ENCODE measurements at regions not wholly inside any gene's neighbourhood (a gene's known extent, or its start where the extent isn't known, plus 50 kb on each side); places are given as distances from the start of the nearest gene placed in this dataset.

DNA sequence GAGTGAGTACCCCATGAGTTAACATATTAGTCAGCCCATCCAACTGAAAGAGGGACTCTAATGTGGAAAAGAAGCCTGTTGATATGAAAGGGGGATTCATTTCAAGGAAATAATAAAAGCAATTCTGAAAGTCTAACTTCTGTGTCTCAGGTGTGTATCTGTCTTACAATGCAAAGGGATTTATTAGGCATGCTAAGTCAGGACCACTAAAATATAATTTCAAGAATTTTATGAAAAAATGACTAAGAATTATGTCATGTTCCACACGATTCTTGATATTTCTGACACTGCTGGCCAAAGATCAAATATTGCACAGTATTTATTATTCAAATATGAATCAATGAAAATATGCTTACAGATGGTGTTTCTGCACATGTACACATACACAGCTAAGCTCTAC lies 130.8 kb downstream of the KLF12 start:
- no peak for DNase-seq (ENCODE audit: low read depth in 2 of 2)

DNA sequence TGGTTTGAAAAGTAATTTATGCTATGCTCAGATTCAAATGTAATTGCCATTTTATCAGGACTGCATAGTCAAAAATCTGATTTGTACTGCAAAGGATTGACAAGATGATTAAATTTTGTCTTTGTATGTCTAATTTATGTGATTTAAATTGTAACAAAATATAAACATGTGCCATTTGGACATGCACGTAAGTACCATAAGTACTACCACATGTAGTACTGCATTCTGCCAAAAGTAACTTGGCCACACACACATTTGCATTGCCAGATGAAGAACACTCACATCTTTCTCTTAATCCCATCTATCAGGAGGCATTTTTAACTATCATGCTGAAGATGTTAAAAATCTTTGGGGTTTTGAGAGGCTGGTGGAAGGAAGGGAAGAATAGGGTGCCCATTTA lies 133.3 kb downstream of the KLF12 start:
- no peak for DNase-seq (ENCODE audit: low read depth in 2 of 2)

DNA sequence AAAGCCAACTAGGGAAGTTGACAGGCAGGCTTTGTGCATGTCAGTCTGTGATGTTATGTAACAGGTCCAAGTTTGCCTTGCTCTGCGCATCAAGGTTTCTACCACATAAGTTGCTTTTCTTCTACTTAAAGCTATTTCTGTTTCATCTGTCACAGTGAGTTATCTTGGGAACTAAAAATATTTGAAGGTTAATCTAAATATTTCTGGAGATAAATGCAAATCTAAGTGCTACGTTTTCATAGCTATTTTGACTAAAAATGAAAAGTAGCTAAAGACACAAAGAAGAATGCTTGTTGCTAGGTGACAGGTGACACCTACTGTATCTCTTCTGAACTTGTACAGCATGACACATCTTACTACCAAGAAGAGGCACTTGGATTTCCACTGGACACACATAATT lies 135.6 kb downstream of the KLF12 start:
- DNase-seq (ENCODE audit: low read depth in 2 of 2): no peak

DNA sequence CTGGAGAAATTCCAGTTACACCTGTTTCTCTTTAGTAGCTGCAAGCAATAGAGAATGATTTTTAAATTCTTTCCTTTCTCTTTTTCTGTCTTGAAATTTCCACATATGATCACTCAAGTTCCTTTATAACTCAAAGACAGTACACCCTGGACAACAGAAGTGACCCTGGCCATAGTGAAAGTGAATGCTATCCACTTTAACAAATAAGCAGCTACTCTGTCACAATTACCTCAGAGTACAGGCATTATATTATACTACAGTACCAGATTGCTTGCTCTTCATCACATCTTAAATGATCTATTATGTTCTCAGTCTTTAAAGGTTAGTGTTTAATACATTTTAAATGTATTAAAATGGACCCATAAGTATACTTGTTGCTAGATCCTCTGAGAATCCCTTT lies 136.2 kb downstream of the KLF12 start:
- DNase-seq (ENCODE audit: low read depth in 2 of 2): no peak

DNA sequence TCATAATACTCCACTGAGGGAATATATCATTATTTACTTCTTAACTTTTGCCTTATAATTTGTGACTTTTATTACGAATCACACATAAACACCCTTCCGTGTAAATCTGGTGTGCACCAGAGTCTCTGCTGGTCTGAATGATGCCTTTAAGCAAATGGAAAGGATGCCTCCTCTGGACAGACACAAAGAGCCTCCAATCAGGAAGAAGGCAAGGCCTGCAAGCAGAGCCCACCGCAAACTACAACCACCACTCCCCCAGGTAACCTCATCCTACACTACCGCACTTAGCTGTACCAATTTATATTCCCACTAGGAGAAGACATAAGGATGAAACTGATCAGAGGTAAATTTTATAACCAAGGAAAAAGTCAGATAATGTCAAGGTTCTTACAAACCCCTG lies 137.6 kb downstream of the KLF12 start:
- DNase-seq (ENCODE audit: low read depth in 2 of 2): no peak

DNA sequence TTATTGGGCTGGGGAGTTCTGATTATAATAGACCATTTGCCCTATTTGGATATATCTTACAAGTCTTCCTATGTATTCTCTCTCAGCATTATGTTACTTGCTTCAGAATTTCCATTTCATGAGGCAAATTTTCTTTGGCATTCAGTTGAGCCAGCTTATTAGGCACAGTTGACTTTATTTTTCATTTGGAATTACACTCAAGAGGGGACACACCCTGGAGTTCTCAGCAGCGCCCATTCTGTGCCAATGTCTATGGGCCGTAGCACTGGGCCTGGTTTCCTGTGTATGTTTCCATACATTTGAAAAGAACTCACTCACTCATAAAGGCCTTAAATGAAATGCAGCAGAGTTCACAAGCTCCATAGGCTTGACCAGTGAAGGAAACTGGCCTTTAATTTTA lies 138.5 kb downstream of the KLF12 start:
- DNase-seq (ENCODE audit: low read depth in 2 of 2): no peak

DNA sequence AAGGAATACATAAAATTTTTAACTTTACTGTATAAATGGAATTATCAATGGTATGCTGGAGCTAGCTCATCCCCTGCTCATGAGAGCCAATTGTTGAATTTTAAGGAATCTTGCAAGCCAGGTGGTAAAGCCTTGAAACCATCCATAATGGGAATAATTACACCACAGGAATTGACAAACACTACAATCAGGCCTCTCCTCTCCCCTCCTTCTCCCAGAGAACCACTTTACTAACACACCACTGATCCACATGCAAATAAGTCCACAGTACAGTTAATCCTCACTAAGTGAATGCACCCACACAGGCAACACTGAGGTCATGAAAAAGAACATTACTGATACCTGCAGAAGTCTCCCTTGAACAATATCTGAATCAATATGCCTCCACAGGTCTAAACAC lies 140.5 kb downstream of the KLF12 start:
- DNase-seq (ENCODE audit: low read depth in 2 of 2): no peak

DNA sequence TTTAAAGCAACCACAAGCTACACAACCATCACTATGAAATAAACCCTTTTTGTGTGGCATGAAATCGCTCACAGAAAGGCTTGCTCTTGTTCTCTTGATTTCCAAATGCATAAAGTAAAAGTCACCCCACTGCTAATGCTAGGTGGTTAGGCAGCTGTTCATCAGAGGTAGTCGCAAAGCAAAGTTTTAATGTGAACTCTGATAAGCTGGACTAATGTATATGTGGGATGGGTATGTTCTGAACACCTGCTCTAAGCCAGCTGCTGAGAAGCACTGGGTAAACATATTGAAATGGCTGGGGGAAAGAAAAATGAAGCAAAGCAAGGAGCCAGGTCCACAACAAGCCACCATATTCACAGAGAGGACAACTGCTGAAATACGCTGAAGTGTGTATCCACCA lies 142.3 kb downstream of the KLF12 start:
- no peak for DNase-seq (ENCODE audit: low read depth in 2 of 2)

DNA sequence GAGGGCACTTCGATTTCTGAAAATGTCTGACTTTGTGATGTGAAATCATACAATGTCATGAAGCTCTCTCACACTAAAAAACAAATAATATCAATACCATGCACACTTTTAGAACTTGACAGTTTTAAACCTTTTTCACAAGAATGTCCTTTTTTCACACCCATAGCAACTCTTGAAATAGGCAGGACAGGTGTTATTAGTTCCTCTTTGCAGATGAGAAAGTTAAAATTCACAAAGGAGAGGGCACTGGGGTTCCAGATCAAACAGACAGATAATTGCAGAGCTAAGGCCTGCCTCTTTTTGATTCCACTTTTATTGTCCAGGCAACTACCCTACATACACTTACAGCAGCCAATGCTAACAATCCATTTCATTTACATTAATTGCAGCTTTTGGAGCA lies 142.8 kb downstream of the KLF12 start:
- no peak for DNase-seq (ENCODE audit: low read depth in 2 of 2)

DNA sequence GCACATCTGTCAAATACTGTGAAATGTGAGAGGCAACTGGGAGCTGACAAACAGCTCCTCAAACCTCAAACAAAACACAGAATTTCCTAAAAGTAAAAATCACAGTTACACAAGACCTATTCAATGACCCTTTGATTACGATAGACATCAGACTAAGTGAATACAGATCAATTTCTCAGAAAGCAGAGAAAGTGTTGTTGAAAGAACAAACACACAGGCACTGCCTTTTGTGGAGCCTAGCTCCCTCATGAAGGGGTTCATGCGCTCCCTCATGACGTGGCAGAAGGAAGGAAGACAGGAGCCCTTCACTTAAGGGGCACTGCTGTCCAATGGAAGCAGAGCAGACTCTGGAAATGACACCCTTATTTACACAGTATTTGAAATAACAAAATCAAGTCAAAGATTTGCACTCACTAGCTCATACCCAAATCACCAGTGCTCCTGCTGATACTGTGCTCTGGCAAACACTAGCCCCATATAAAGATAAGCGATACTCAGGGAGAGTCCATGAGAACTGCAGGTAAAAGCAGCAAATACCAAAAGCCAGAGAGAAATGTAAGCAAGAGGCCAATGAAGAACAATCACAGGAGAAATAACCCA lies 144.9 kb downstream of the KLF12 start:
- no peak for DNase-seq (ENCODE audit: low read depth in 2 of 2)

DNA sequence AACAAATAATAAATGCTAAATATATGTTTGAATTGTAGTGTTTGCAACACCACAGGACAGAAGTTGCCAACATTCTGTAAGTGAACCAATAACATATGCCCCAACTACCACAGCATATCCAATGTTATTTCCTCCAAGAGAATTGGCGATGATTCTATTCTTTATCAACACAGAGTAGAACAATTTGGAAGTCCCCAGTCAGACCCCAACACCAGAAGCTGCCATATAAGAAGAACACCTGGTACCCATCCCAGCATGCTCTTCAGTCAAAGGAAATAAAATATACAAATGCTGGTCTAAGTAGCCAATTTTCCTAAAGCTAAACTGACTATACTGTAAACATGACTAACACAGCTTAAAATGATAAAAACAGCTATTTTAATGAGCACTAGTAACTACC lies 145.7 kb downstream of the KLF12 start:
- DNase-seq (ENCODE audit: low read depth in 2 of 2): no peak

DNA sequence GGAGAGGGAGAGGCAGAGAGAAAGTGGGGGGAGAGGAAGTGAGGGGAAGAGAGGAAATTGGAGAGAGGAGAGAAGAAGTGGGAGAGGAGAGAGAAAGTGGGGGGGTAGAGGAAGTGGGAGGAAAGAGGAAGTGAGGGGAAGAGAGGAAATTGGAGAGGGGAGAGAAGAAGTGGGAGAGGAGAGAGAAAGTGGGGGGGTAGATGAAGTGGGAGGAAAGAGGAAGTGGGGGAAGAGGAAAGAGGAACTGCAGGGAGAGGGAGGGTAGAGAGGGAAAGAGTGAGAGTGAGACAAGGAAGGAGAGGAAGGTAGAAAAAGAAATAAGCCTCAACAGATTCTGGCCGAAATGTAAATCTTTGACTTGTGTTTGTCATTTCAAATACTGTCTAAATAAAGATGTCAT lies 146.6 kb downstream of the KLF12 start:
- DNase-seq (ENCODE audit: low read depth in 2 of 2): no peak

DNA sequence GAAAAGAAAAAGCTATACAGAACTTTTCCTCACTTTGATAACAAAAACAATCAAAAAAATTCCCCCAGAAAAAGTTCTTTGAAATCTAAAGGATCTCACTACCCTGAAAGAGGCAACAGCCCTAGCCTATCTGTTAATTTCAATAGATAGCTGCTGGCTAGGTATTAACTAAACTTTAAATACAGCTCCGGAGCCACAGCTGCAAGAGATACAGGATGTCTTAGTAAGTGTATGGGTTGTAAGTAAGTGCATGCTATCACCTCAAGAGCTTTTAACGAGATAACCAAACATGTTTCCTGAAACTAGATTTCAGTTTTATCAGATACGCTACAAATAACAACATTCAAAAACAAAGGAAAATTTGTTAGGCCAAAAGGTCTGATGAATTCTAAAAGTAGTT lies 148.4 kb downstream of the KLF12 start:
- DNase-seq (ENCODE audit: low read depth in 2 of 2): no peak

DNA sequence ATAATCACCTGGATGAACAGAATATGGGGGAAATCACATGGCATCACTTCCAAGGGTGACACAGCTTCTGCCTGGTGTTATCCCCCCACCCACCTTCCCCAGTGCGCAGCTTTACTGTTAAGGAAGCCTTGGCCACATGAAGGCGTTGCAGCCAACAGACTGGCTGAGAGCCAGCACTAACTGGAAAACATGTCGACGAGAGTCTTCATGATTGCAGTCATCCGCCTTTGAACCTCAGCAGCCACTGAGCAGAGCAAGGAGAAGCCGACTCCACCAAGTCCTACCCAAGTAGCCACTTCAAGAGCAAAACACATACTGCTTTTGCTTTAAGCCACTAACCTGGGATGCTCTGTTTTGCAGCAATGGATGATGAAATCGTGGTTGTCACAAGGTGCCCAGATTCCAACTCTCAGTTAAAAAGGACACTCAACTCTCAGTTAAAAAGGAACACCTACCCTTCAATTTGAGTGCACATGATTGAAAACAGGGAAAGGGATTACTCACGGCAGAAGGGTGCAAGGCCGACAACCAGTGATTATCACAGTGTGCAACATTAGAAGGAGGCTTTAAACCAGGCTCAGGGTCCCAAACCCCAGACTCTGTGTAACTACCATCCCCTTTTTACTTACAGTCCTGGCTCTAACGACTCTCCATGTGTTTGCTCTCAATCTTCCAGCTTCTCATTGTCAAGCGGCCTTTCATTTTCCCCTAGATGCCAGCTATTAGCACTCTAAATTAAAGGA lies 149.1 kb downstream of the KLF12 start:
- DNase-seq (ENCODE audit: low read depth in 2 of 2): peak; percentile 44 to 72

DNA sequence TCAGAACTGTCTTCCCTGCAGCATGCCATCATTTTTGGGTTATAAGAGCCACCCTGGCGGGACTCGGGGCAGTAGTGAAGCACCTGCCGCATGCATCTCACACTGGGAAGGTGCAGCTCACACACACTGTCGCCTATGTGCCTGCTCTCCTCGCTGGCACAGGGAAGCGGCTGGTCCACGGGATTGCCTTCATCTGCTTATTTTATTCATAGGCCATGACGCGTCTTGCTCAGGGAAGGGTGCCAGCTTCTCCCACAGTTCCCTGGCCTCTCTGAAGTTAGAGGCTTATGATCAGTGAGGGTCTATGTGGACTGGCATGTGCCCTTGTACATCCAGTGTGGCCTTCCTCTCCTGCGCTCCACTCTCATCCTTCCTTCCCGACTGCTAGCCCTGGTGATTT lies 150.0 kb downstream of the KLF12 start:
- no peak for DNase-seq (ENCODE audit: low read depth in 2 of 2)

DNA sequence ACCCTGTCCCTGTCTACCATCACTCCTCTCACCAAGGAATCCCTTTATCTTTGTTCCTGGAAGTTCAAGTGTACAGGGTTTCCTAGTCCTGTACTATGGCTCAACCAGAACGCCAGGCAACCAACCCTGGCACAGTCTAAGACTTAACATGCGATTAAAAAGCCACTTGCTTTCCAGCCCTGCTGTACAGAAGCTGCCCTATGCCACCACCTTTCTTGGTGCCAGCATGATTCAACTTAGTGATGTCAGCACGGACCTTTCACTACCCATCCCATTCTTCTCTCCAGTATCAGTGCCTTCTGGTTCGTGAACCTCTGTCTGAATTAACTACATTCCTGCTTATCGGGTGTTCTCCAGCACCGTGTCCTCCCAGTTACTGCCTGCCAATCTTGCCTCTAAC lies 151.1 kb downstream of the KLF12 start:
- no peak for DNase-seq (ENCODE audit: low read depth in 2 of 2)

DNA sequence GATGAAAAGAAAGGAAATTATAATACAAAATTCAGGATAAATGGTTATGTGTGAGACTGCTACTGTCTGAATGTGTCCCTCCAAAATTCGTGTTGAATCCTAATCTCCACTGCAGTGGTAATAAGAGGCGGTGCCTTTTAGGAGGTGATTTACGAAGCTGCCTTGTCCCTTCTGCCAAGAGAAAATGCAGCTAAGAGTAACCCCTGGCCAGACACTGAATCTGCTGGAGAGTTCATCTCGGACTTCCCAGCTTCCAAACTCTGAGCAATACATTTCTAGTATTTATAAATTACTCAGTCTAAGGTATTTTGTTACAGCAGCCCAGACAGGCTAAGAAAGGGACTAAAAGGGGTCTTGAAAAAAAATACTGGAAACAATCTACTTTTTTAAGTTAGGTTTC lies 152.6 kb downstream of the KLF12 start:
- no peak for DNase-seq (ENCODE audit: low read depth in 2 of 2)

DNA sequence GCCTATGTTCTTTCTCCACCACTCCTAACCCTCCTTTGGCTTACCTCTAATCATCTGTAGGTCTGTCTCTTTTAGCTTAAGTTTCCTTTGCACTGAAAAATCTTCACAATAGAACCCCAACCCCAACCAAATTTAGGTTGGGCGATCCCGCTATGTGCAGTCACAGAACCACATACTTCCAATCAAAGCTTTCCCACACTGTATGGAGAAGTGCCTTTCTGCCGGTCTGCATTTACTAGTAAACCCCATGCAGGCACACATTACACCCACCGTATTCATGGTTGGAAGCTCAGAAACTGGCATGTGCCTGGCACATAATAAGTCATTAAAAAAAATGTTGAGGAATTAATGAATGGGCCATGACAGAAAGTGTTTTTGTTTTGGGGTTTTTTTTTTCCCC lies 158.4 kb downstream of the KLF12 start:
- no peak for DNase-seq (ENCODE audit: low read depth in 2 of 2)

DNA sequence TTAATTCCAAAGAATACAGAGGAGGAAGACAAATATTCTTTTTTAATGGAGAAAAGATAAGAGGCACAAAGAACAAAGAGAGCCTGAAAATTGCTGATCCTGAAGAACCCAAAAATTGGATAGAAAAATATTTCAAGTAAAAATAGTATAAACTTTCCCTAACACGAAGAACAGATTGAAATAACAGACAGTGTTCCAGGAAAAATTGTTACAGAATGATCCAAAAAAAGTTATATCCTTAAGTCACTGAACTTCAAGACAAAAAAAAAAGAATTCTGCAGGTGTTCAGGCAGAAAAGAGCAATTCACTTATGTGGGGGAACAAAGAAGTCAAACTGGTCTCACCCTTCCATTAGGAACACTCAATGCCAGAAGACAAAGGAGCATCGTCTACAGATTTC lies 160.2 kb downstream of the KLF12 start:
- no peak for DNase-seq (ENCODE audit: low read depth in 2 of 2)

DNA sequence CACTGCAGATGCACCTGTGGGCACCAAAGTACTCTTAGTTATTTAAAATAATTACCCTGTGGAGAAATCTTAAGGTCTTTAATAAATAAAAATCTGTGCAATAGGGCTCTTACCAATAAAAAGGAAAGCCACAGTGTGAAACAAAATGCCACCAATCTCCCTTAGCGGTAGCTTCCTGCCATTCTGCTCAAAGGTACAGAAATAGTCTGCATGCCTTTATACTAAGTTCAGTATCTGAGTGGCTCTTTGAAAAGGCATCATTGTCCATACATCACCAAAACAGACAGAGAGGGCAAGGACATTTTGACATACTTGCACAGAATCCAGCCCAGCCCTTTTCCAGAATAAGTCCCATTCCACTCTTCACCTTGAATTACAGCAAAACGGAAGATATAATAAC lies 161.0 kb downstream of the KLF12 start:
- DNase-seq (ENCODE audit: low read depth in 2 of 2): no peak

DNA sequence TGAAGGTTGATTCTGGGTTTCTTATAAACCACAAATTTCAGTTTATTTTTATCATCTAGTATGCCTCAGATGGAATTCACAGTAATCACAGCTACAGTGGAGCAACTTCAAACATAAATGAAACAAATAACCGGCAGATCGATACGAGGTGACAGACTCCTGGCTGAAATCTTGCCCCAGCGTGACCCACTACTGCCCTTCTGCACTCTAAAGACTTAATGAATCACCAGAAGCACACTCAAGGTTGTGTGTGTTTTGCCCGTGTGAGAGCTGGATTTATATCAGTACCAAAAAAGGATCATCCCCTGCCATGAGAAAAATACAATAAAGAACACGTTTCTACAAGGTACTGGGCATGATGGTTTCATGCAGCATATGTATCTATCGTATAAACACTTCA lies 161.7 kb downstream of the KLF12 start:
- DNase-seq (ENCODE audit: low read depth in 2 of 2): no peak

DNA sequence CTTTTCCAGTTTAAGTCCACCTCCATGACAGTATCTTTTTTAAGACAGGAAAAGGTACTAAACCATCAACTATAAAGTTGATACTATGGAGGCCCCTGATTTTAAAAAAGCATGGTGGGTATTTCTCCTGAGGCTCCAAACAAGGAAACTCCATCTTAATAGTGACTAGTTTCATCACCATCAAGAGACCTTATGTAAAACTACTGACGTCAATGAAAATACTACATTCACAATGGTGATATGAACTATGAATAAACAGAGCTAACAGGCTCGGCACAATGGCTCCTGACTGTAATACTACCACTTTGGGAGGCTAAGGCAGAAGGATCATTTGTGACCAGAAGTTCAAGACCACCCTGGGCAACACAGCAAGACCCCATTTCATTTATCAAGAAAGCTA lies 162.7 kb downstream of the KLF12 start:
- DNase-seq (ENCODE audit: low read depth in 2 of 2): no peak

DNA sequence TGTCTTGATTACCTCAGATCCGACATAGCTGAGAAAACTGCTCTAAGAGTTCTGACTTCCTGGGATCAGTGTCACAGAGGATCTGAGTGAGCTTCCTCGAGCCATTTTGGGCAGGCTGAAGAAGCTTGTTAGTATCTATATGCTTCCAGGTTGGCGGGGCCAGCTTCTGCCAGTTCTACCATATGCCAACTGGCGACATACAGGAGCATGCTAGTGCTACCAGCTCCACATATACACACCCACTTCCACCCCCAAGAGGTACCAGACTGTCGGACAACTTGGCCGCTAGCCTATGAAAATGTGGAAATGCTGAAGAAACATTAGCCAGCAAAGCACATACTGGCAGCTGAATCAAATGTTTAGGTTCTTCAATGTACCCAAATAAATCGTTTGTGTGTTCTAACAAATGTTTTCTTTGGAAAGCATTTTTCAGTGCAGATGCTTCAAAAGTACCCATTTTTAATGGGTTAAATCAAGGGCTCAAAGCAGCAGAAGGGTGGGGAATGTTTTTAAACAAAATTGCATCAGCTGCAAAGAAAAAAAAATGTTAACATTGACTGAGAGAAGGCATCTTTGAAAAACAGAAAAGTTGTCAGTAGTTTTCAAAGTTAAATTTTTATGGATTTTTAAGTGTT lies 163.7 kb downstream of the KLF12 start:
- DNase-seq (ENCODE audit: low read depth in 2 of 2): no peak

Measured in activated CD8-positive, alpha-beta memory T cell treated with anti-CD3 and anti-CD28 coated beads for 4 hours (primary cell).